ENCODE measurements at regions not wholly inside any gene's neighbourhood (a gene's known extent, or its start where the extent isn't known, plus 50 kb on each side); places are given as distances from the start of the nearest gene placed in this dataset.

DNA sequence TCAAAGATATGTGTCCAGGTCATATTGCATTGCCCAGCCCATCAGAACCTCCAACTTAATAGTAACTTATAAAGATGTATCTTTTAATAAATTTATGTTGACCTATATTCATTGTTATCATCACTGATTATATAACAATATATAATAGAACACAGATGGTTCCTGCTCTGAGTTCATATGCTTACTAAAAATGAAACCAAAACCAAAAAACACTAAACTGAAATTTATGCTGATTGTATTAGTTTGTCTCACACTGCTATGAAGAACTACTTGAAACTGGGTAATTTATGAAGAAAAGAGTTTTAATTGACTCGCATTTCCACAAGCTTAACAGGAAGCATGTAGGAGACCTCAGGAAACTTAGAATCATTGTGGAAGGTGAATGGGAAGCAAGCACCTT lies 462.5 kb upstream of the TYRP1 start:
- TF ChIP-seq, protein P1, sequence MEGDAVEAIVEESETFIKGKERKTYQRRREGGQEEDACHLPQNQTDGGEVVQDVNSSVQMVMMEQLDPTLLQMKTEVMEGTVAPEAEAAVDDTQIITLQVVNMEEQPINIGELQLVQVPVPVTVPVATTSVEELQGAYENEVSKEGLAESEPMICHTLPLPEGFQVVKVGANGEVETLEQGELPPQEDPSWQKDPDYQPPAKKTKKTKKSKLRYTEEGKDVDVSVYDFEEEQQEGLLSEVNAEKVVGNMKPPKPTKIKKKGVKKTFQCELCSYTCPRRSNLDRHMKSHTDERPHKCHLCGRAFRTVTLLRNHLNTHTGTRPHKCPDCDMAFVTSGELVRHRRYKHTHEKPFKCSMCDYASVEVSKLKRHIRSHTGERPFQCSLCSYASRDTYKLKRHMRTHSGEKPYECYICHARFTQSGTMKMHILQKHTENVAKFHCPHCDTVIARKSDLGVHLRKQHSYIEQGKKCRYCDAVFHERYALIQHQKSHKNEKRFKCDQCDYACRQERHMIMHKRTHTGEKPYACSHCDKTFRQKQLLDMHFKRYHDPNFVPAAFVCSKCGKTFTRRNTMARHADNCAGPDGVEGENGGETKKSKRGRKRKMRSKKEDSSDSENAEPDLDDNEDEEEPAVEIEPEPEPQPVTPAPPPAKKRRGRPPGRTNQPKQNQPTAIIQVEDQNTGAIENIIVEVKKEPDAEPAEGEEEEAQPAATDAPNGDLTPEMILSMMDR (conservative IDR thresholded peaks at IDR 0.05; ENCODE audit: low read depth, low read length) = no peak
- no peak for TF ChIP-seq EZH2 (IDR thresholded peaks at IDR 0.05; ENCODE audit: low read length, unreplicated experiment)
